ENCODE measurements at regions not wholly inside any gene's neighbourhood (a gene's known extent, or its start where the extent isn't known, plus 50 kb on each side); places are given as distances from the start of the nearest gene placed in this dataset.

GRCh38 chr7:101722247-101722646, 93.2 kb upstream of the MYL10 start (continued):
- TF ChIP-seq RAD21 (IDR thresholded peaks at IDR 0.05 in 1 of 2, conservative IDR thresholded peaks at IDR 0.05 in 1 of 2; ENCODE audit: low read depth in 2 of 2, low read length in 2 of 2) = peak in 1 of 2 experiments; percentile 26; a peak in 1 of 4 replicates
